Smooth muscle cell (in vitro differentiated cells): ENCODE measurements at regions not wholly inside any gene's neighbourhood (a gene's known extent, or its start where the extent isn't known, plus 50 kb on each side); places are given as distances from the start of the nearest gene placed in this dataset.

Experiments used
- DNase-seq: peaks from one replicate; lab custom pipeline; 2025; ENCODE audit not compliant: unreplicated experiment; lab: John Stamatoyannopoulos, UW
- H2AFZ ChIP-seq: fragments of 200-600 bp; sonication (generic); 2 replicates; pipeline ENCODE4 v1.6.0; 2016; ENCODE audit warnings: antibody characterized with exemption, low read depth, mild to moderate bottlenecking
- H3F3A ChIP-seq: fragments of 200-600 bp; sonication (generic); 2 replicates; pipeline ENCODE4 v1.6.0; 2017; ENCODE audit warnings: antibody characterized with exemption, low read depth
- H3K27ac ChIP-seq: fragments of 200-600 bp; sonication (generic); 2 replicates; pipeline ENCODE4 v1.5.1; 2016; ENCODE audit warnings: low read depth, mild to moderate bottlenecking
- H3K27me3 ChIP-seq: fragments of 200-600 bp; sonication (generic); 2 replicates; pipeline ENCODE4 v1.6.1; 2016; ENCODE audit warnings: low read depth, mild to moderate bottlenecking
- H3K36me3 ChIP-seq: fragments of 200-600 bp; sonication (generic); 2 replicates; pipeline ENCODE4 v1.5.1; 2016; ENCODE audit warnings: low read depth
- H3K4me1 ChIP-seq: fragments of 200-600 bp; sonication (generic); 2 replicates; pipeline ENCODE4 v1.5.1; 2016; ENCODE audit warnings: low read depth
- H3K4me2 ChIP-seq: fragments of 200-600 bp; sonication (generic); 2 replicates; pipeline ENCODE4 v1.6.0; 2016; ENCODE audit warnings: mild to moderate bottlenecking
- H3K4me3 ChIP-seq: fragments of 200-600 bp; sonication (generic); 2 replicates; pipeline ENCODE4 v1.5.1; 2016; ENCODE audit warnings: mild to moderate bottlenecking
- H3K79me2 ChIP-seq: fragments of 200-600 bp; sonication (generic); 2 replicates; pipeline ENCODE4 v1.6.0; 2016; ENCODE audit warnings: low read depth, mild to moderate bottlenecking
- H3K9ac ChIP-seq: fragments of 200-600 bp; sonication (generic); 2 replicates; pipeline ENCODE4 v1.6.0; 2016; ENCODE audit warnings: low read depth
- H3K9me3 ChIP-seq: fragments of 200-600 bp; sonication (generic); replicated peaks from 2 replicates; pipeline ENCODE4 v1.5.1; 2016; ENCODE audit warnings: low read depth
- H4K20me1 ChIP-seq: fragments of 200-600 bp; sonication (generic); 2 replicates; pipeline ENCODE4 v1.6.0; 2016; ENCODE audit warnings: low read depth
- WGBS: methylation state at CpG from one replicate; pipeline ENCODE4 v1.1.7; 2016; ENCODE audit warnings: low lambda C conversion rate; 5-methylcytosine and 5-hydroxymethylcytosine counted together
- TF ChIP-seq, protein P1 (sequence below): fragments of 200-600 bp; sonication (generic); IDR thresholded peaks from 2 replicates; pipeline ENCODE4 v1.5.1; 2017; ENCODE audit warnings: borderline replicate concordance, mild to moderate bottlenecking, antibody characterized with exemption; ENCODE audit not compliant: insufficient read depth, poor library complexity, severe bottlenecking

DNA sequence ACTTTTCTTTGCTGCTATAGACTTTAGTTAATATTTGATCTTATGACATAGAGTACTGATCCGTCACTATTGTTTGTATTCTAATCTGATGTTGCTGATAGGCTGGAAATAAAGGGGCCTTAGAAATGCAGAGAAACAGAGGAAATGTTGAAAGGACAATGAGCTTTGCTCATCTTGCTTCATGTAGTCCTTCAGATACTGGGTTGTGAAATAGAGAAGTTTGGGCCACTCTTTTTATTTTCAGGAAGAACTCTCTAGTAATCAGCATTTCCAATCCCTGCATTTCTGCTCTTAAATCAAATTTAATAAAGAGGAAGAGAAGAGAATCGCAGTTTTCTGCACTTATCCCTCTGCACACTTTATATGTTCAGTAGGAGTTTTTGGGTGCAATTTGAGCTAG, 192.8 kb upstream of the THBS1 start:
- no peak overlapping the region for H3K9ac ChIP-seq
- WGBS, result 95% methylated on average over 2 of the region's 2 CpGs
- peaks cover 3% of the 10 kb centered on the region for H3F3A ChIP-seq
- no peaks in the 10 kb centered on the region for H4K20me1 ChIP-seq
- no peaks in the 10 kb centered on the region for H3K9me3 ChIP-seq
- no peak for DNase-seq
- no peak overlapping the region for H2AFZ ChIP-seq
- peaks cover 12% of the 10 kb centered on the region for H3K4me1 ChIP-seq
- H3K36me3 ChIP-seq, result no peaks in the 10 kb centered on the region
- TF ChIP-seq, protein P1, sequence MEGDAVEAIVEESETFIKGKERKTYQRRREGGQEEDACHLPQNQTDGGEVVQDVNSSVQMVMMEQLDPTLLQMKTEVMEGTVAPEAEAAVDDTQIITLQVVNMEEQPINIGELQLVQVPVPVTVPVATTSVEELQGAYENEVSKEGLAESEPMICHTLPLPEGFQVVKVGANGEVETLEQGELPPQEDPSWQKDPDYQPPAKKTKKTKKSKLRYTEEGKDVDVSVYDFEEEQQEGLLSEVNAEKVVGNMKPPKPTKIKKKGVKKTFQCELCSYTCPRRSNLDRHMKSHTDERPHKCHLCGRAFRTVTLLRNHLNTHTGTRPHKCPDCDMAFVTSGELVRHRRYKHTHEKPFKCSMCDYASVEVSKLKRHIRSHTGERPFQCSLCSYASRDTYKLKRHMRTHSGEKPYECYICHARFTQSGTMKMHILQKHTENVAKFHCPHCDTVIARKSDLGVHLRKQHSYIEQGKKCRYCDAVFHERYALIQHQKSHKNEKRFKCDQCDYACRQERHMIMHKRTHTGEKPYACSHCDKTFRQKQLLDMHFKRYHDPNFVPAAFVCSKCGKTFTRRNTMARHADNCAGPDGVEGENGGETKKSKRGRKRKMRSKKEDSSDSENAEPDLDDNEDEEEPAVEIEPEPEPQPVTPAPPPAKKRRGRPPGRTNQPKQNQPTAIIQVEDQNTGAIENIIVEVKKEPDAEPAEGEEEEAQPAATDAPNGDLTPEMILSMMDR, result no peak
- no peaks in the 10 kb centered on the region for H3K27me3 ChIP-seq
- H3K4me3 ChIP-seq, result no peak overlapping the region
- H3K27ac ChIP-seq, result no peak overlapping the region
- H3K4me2 ChIP-seq, result no peak overlapping the region
- H3K79me2 ChIP-seq, result no peaks in the 10 kb centered on the region

DNA sequence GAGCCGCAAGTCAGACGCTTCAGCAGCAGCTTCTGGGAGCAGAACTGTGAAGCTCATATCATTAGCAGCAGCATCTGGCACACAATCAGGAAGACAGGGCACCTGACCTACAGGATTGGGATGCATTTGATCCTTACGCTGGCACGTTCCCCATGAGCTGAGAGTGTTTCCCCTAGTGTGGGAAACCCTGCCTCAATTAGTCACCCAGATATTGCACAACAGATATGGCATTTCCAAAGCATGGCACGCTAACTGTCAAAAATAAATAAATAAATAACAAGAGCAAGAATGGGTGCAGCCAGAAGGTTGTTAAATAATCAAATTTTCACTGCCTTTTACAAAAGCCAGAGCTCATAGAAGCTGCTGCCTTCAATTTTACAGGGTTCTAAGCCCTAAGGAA, 189.6 kb upstream of the THBS1 start:
- H3K4me1 ChIP-seq, result peaks cover 12% of the 10 kb centered on the region
- H3K9ac ChIP-seq, result no peak overlapping the region
- no peaks in the 10 kb centered on the region for H4K20me1 ChIP-seq
- H3K36me3 ChIP-seq, result no peaks in the 10 kb centered on the region
- no peaks in the 10 kb centered on the region for H3K79me2 ChIP-seq
- H3K27ac ChIP-seq, result no peak overlapping the region
- TF ChIP-seq, protein P1, result no peak
- H3K27me3 ChIP-seq, result no peaks in the 10 kb centered on the region
- peak overlapping the region; percentile 23 for H3K4me2 ChIP-seq
- DNase-seq, result peak; percentile 10
- no peak overlapping the region for H2AFZ ChIP-seq
- no peaks in the 10 kb centered on the region for H3K9me3 ChIP-seq
- H3K4me3 ChIP-seq, result no peak overlapping the region
- peaks cover 3% of the 10 kb centered on the region for H3F3A ChIP-seq
- WGBS, result 19% methylated on average over 5 of the region's 5 CpGs

DNA sequence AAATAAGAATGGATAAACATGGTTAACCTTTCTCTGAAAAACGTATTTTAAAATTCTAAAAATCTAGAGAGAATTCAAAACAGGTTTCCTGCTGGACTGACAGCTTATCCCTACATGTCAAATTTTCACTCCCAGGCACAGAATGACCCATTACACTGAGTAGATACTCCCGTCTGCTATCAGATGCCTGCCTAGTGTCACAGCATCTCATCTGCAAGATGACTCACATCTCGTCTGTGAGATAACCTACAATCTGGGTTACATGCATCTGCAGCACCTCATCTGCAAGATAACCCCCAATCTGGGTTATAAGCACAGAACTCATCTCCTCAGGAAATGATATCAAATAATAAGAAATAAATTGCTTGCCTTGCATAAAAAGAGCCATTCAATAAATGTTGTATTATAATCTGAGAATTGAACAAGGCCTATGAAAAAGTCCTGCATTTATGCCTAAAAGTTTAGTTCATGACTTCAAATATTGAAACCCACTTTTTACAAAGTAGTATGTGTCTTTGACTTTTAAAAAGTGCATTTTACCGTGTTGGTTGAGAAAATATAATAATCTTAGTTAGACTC, 188.3 kb upstream of the THBS1 start:
- no peaks in the 10 kb centered on the region for H3K79me2 ChIP-seq
- H3K4me2 ChIP-seq, result no peak overlapping the region
- no peak overlapping the region for H3K27ac ChIP-seq
- H3K27me3 ChIP-seq, result no peaks in the 10 kb centered on the region
- H3K36me3 ChIP-seq, result no peaks in the 10 kb centered on the region
- no peak overlapping the region for H3K9ac ChIP-seq
- H3K9me3 ChIP-seq, result no peaks in the 10 kb centered on the region
- peaks cover 3% of the 10 kb centered on the region for H3F3A ChIP-seq
- DNase-seq, result no peak
- H3K4me3 ChIP-seq, result no peak overlapping the region
- TF ChIP-seq, protein P1, result no peak
- no peak overlapping the region for H2AFZ ChIP-seq
- H4K20me1 ChIP-seq, result no peaks in the 10 kb centered on the region
- H3K4me1 ChIP-seq, result peaks cover 12% of the 10 kb centered on the region
- WGBS, result 27% methylated on average over 4 of the region's 4 CpGs
